Erythroblast (primary cell): ENCODE measurements at regions not wholly inside any gene's neighbourhood (a gene's known extent, or its start where the extent isn't known, plus 50 kb on each side); places are given as distances from the start of the nearest gene placed in this dataset.

Experiments
- GATA1 ChIP-seq: IDR thresholded peaks from 2 replicates; pipeline ENCODE4 v1.6.1; 2011; ENCODE audit warnings: low read depth, mild to moderate bottlenecking, control low read depth, low read length, moderate library complexity
- POLR2A ChIP-seq: IDR thresholded peaks from 2 replicates; pipeline ENCODE4 v1.6.1; 2011; ENCODE audit warnings: mild to moderate bottlenecking, low read length

DNA sequence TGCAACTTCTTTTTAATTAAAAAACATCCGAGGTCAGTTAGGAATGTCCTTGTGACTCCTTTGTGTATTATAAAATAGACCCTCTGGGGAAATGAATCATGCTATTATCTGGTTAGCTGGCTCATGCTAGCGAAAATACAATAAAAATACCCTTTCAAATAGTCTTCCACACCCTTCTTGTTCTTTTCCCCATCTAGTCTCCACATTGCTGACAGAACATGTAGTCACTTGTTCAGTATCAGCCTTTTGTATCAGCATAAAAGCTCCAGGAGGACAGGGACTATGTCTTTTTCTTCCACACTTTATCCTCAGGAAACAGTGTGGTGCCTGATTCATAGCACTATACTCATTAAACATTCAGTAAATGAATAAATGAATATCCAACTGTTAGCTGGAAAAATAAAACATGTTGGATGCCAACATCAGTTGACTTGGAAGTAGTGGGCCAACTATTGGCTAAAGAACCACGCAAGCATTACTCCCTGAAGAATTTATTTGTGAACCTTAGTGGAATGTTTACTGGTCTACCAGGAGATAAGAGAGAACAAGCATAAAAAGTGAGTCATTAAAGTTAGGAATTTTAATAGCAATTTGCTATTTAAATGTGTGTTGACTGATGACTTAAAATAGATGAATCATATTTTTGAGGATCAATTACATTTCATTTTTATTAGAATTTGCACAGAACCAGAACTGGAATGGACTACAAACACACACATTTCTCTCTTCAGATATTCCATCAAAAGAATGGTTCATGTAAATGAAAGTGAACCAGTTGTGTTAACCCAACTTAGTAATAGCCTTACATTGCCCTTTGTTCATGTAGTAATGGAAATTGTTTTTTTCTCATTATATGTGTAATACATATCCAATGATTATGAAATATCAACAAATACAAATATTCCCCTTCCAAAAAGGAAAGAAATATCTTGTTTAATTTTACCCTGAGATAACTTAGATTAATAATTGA lies 129.6 kb downstream of the DKK1 start:
- TF ChIP-seq POLR2A (no peak), GATA1 (no peak)
